GM10248 (cell line): ENCODE measurements at regions not wholly inside any gene's neighbourhood (a gene's known extent, or its start where the extent isn't known, plus 50 kb on each side); places are given as distances from the start of the nearest gene placed in this dataset.
"Not testable (repeated sequence)": the region's sequence is repeated elsewhere in the genome, so short reads cannot be mapped to it uniquely, and the experiment has no call there.

Experiments used
- CTCF ChIA-PET: fragments of 300-600 bp; sonication (Branson Sonifier 250); formaldehyde crosslinking; extraction: SDS; loops from one replicate; lab custom pipeline; 2021; ENCODE audit warnings: antibody characterized with exemption; lab: Yijun Ruan, JAX
- POLR2A ChIA-PET: fragments of 350-650 bp; sonication (Branson Sonifier 250); formaldehyde crosslinking; extraction: SDS; loops from one replicate; lab custom pipeline; 2020; ENCODE audit warnings: antibody characterized with exemption; lab: Yijun Ruan, JAX
- DNase-seq: peaks from one replicate; pipeline ENCODE4 v3.0.0; 2012; ENCODE audit errors: extremely low spot score
- CTCF ChIP-seq: IDR thresholded peaks from 2 replicates; pipeline ENCODE4 v1.5.1; 2012; ENCODE audit warnings: mild to moderate bottlenecking, low read depth; ENCODE audit errors: extremely low read depth, missing control alignments, control extremely low read depth

GRCh38 chr4:187664011-187664410 is 331.6 kb upstream of the ZFP42 start:
- CTCF ChIA-PET, result no interaction called here
- TF ChIP-seq CTCF, result no peak
- POLR2A ChIA-PET, result no interaction called here
- no peak for DNase-seq

GRCh38 chr4:187665086-187665485 is 330.5 kb upstream of the ZFP42 start:
- ChIA-PET CTCF (no interaction called here), POLR2A (no interaction called here)
- no peak for TF ChIP-seq CTCF
- DNase-seq, result no peak

DNA sequence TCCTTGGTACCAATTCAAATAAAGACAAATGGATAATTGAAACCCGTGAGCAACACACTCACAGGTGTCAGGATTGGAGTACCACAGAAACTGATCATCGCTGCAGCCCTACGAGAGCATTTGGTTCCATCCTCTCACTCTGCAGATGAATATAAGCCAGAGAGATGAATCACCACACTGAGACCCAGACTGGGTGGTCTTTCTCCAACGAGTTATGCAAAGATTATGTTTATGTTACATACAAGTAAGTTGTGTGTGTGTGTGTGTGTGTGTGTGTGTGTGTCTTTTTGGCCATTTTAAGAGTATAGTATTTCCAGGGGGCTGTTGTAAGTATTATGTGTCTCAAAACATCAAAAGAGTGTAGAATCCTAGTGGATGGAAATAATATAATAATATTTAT is 329.5 kb upstream of the ZFP42 start:
- no peak for TF ChIP-seq CTCF
- ChIA-PET POLR2A (no interaction called here), CTCF (no interaction called here)
- DNase-seq, result no peak

GRCh38 chr4:187666697-187667494 is 328.7 kb upstream of the ZFP42 start:
- TF ChIP-seq CTCF, result no peak
- DNase-seq, result no peak
- CTCF ChIA-PET, result no interaction called here
- POLR2A ChIA-PET, result no interaction called here

GRCh38 chr4:187668526-187669082 is 327.0 kb upstream of the ZFP42 start:
- DNase-seq, result no peak
- TF ChIP-seq CTCF, result no peak
- ChIA-PET CTCF (no interaction called here), POLR2A (no interaction called here)

- POLR2A ChIA-PET, CTCF ChIA-PET, DNase-seq: not testable (repeated sequence)
Measured at GRCh38 chr4:187671521-187671920, 324.1 kb upstream of the ZFP42 start.

DNA sequence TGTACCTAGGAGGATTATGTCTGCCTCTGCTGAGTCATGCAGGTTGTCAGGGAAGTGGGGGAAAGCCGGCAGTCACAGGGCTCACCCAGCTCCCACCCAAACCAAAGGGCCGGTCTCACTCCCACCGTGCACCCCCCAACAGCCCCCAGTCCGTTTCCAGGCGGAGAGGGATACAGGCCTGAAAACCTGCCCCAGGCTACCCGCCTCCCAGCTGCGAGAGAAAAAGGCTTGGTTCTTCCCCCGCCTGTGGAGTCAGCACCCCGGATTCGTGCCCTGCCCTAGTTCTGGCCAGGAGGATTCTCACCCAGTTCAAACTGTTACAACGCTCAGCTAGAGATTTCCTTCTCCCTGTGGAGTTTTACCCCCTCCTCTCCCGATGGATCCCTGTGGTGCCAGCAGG is 323.6 kb upstream of the ZFP42 start:
- POLR2A ChIA-PET, DNase-seq, CTCF ChIA-PET: not testable (repeated sequence)

GRCh38 chr4:187672526-187672925 is 323.0 kb upstream of the ZFP42 start:
- DNase-seq, result not testable (repeated sequence)

More at GRCh38 chr4:187672526-187672925, 323.0 kb upstream of the ZFP42 start:
- CTCF ChIA-PET, POLR2A ChIA-PET: not testable (repeated sequence)
